Hepatocyte (in vitro differentiated cells): ENCODE measurements at regions not wholly inside any gene's neighbourhood (a gene's known extent, or its start where the extent isn't known, plus 50 kb on each side); places are given as distances from the start of the nearest gene placed in this dataset.

Source experiments
- DNase-seq: peaks from one replicate; pipeline ENCODE4 v3.0.0-alpha.2; 2016; ENCODE audit warnings: low spot score
- H2AFZ ChIP-seq: fragments of 200-600 bp; sonication (generic); 2 replicates; pipeline ENCODE4 v1.6.0; 2016; ENCODE audit warnings: antibody characterized with exemption, mild to moderate bottlenecking
- H3K27ac ChIP-seq: fragments of 200-600 bp; sonication (generic); 2 replicates; pipeline ENCODE4 v1.5.1; 2016; ENCODE audit warnings: mild to moderate bottlenecking
- H3K27me3 ChIP-seq: fragments of 200-600 bp; sonication (generic); 2 replicates; pipeline ENCODE4 v1.6.1; 2016
- H3K36me3 ChIP-seq: fragments of 200-600 bp; sonication (generic); replicated peaks from 2 replicates; pipeline ENCODE4 v1.5.1; 2016; ENCODE audit warnings: low read depth; ENCODE audit not compliant: insufficient read depth
- H3K4me1 ChIP-seq: fragments of 200-600 bp; sonication (generic); 2 replicates; pipeline ENCODE4 v1.5.1; 2016; ENCODE audit warnings: mild to moderate bottlenecking, moderate library complexity; ENCODE audit not compliant: insufficient read depth
- H3K4me2 ChIP-seq: fragments of 200-600 bp; sonication (generic); 2 replicates; pipeline ENCODE4 v1.6.0; 2016
- H3K4me3 ChIP-seq: fragments of 200-600 bp; sonication (generic); 2 replicates; pipeline ENCODE4 v1.5.1; 2016; ENCODE audit warnings: mild to moderate bottlenecking
- H3K79me2 ChIP-seq: fragments of 200-600 bp; sonication (generic); 2 replicates; pipeline ENCODE4 v1.6.0; 2017; ENCODE audit warnings: mild to moderate bottlenecking
- H3K9me2 ChIP-seq: fragments of 200-600 bp; sonication (generic); replicated peaks from 2 replicates; pipeline ENCODE4 v1.6.0; 2017; ENCODE audit warnings: mild to moderate bottlenecking; ENCODE audit not compliant: insufficient read depth
- H3K9me3 ChIP-seq: fragments of 200-600 bp; sonication (generic); 2 replicates; pipeline ENCODE4 v1.5.1; 2016; ENCODE audit warnings: low read depth, mild to moderate bottlenecking
- H4K20me1 ChIP-seq: fragments of 200-600 bp; sonication (generic); 2 replicates; pipeline ENCODE4 v1.6.0; 2016; ENCODE audit warnings: mild to moderate bottlenecking; ENCODE audit not compliant: insufficient read depth, poor library complexity, severe bottlenecking
- EZH2 ChIP-seq: fragments of 200-600 bp; sonication (generic); IDR thresholded peaks from 2 replicates; pipeline ENCODE4 v1.6.1; 2016; ENCODE audit warnings: antibody characterized with exemption, mild to moderate bottlenecking, borderline replicate concordance
- EZH2phosphoT487 ChIP-seq: fragments of 200-600 bp; sonication (generic); IDR thresholded peaks from one replicate; pipeline ENCODE4 v1.6.1; 2018; ENCODE audit warnings: antibody characterized with exemption, mild to moderate bottlenecking, low read depth, moderate library complexity; ENCODE audit not compliant: unreplicated experiment, severe bottlenecking
- WGBS: methylation state at CpG from one replicate; pipeline ENCODE4 v1.1.6; 2016; ENCODE audit warnings: low lambda C conversion rate; ENCODE audit errors: missing lambda C conversion rate; 5-methylcytosine and 5-hydroxymethylcytosine counted together
- TF ChIP-seq, protein P1 (sequence below): fragments of 200-600 bp; sonication (generic); IDR thresholded peaks from 2 replicates; pipeline ENCODE4 v1.5.1; 2016; ENCODE audit warnings: antibody characterized with exemption, mild to moderate bottlenecking; ENCODE audit not compliant: poor library complexity

DNA sequence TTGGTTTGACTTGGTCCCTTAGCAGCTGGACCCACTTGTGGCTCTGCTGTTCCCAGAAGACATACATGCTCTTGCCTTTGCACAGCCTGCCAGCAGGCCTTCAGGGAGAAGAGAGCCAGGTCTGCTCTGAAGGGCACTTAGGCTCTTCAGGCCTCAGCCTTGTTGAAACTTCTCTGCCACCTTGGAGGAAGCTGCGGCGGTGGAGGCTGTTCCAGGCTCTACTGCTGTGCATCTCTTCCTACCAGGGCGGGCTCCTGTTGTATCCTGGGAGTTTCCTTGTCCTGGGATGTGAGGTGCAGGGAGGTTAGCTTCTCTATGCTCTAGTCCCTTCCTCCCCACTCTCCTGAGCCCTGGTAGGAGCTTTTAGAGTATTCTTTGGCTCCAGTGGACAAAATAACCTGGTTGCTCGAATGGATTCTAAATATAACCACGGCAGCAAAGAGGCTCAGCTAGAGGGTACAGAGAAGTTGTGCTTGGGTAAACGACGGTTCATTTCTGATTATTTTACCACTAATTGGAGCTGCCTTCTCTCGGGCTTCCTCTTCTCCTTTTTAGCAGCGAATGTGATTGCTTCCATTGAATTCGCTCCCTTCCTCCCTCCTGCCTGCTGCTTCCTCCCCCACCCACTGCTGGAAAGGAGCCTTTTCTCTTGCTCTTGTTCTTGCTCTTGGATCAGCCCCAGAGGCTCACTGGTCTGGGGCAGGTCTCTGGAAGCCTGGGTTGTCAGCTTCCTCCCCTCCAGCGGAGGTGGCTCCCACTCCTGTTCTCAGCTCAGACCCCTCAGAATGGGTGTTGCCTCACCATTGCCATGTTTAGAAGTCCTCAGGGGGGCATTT lies 126.6 kb upstream of the CACNA1E start:
- WGBS: 86% methylated on average over 11 of the region's 11 CpGs
- no peak overlapping the region for H2AFZ ChIP-seq
- H3K9me3 ChIP-seq: no peaks in the 10 kb centered on the region
- no peaks in the 10 kb centered on the region for H3K79me2 ChIP-seq
- H3K4me1 ChIP-seq: no peaks in the 10 kb centered on the region
- H3K9me2 ChIP-seq: no peaks in the 10 kb centered on the region
- no peaks in the 10 kb centered on the region for H4K20me1 ChIP-seq
- H3K36me3 ChIP-seq: no peaks in the 10 kb centered on the region
- TF ChIP-seq EZH2 (no peak), EZH2phosphoT487 (no peak)
- TF ChIP-seq, protein P1, sequence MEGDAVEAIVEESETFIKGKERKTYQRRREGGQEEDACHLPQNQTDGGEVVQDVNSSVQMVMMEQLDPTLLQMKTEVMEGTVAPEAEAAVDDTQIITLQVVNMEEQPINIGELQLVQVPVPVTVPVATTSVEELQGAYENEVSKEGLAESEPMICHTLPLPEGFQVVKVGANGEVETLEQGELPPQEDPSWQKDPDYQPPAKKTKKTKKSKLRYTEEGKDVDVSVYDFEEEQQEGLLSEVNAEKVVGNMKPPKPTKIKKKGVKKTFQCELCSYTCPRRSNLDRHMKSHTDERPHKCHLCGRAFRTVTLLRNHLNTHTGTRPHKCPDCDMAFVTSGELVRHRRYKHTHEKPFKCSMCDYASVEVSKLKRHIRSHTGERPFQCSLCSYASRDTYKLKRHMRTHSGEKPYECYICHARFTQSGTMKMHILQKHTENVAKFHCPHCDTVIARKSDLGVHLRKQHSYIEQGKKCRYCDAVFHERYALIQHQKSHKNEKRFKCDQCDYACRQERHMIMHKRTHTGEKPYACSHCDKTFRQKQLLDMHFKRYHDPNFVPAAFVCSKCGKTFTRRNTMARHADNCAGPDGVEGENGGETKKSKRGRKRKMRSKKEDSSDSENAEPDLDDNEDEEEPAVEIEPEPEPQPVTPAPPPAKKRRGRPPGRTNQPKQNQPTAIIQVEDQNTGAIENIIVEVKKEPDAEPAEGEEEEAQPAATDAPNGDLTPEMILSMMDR: no peak
- no peak overlapping the region for H3K27ac ChIP-seq
- no peaks in the 10 kb centered on the region for H3K27me3 ChIP-seq
- DNase-seq: no peak
- H3K4me2 ChIP-seq: no peak overlapping the region
- H3K4me3 ChIP-seq: no peak overlapping the region

DNA sequence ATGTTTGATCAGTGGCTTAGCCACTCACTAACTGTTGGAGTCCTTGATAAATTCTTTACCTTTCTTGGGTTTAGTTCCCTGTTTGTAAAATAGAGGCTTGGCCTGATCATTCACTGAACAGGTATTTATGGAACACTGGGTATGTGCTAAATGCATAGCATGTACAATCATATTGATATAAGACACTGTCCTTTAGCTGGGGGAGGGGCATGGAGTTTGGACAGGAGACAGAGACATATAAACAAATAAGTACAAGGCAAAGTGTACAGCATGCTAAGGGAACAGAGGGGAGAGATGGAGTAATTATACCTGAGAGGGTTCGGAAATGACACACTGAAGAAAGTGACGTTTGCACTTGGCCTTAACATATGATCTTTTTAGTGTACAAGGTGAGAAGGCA lies 124.3 kb upstream of the CACNA1E start:
- no peak overlapping the region for H2AFZ ChIP-seq
- no peak overlapping the region for H3K27ac ChIP-seq
- H3K9me3 ChIP-seq: no peaks in the 10 kb centered on the region
- H3K4me1 ChIP-seq: no peaks in the 10 kb centered on the region
- H3K36me3 ChIP-seq: no peaks in the 10 kb centered on the region
- no peaks in the 10 kb centered on the region for H3K9me2 ChIP-seq
- no peak overlapping the region for H3K4me3 ChIP-seq
- H3K79me2 ChIP-seq: no peaks in the 10 kb centered on the region
- no peaks in the 10 kb centered on the region for H3K27me3 ChIP-seq
- no peak overlapping the region for H3K4me2 ChIP-seq
- no peak for TF ChIP-seq EZH2phosphoT487
- TF ChIP-seq, protein P1: no peak
- TF ChIP-seq EZH2: no peak
- 80% methylated on average over 2 of the region's 2 CpGs for WGBS
- H4K20me1 ChIP-seq: no peaks in the 10 kb centered on the region
- no peak for DNase-seq

DNA sequence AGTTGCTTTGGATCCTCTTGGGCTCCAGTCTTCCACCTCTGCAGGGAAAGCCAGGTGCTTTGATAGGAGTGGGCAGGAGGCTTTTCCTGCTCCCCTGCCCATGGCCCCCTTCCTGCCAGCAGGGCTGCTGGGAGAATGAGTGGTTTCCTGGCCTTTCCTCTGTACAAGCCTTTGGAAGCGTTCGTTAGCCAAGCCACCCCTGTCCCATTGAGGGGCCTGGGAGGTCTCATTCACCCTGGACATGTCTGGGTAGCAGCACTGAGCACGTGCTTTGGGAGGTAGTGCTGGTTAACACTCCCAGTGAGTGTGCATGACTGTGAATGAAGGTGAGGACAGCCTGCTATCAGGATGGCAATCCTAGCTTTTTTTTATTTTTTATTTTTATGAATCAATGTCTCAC lies 118.5 kb upstream of the CACNA1E start:
- Histone ChIP-seq H3K27ac (no peak overlapping the region), H3K79me2 (no peaks in the 10 kb centered on the region), H2AFZ (no peak overlapping the region), H3K4me1 (no peaks in the 10 kb centered on the region), H3K36me3 (no peaks in the 10 kb centered on the region), H4K20me1 (no peaks in the 10 kb centered on the region), H3K4me2 (no peak overlapping the region), H3K9me3 (no peaks in the 10 kb centered on the region), H3K4me3 (no peak overlapping the region), H3K27me3 (no peaks in the 10 kb centered on the region), H3K9me2 (no peaks in the 10 kb centered on the region)
- 86% methylated on average over 3 of the region's 3 CpGs for WGBS
- TF ChIP-seq EZH2 (no peak), EZH2phosphoT487 (no peak)
- TF ChIP-seq, protein P1: no peak
- no peak for DNase-seq
